Renal pelvis (tissue), 1 donor: ENCODE measurements at regions not wholly inside any gene's neighbourhood (a gene's known extent, or its start where the extent isn't known, plus 50 kb on each side); places are given as distances from the start of the nearest gene placed in this dataset.

Experiments
- DNase-seq: peaks from one replicate; pipeline ENCODE4 v3.0.0-alpha.2; 2013

DNA sequence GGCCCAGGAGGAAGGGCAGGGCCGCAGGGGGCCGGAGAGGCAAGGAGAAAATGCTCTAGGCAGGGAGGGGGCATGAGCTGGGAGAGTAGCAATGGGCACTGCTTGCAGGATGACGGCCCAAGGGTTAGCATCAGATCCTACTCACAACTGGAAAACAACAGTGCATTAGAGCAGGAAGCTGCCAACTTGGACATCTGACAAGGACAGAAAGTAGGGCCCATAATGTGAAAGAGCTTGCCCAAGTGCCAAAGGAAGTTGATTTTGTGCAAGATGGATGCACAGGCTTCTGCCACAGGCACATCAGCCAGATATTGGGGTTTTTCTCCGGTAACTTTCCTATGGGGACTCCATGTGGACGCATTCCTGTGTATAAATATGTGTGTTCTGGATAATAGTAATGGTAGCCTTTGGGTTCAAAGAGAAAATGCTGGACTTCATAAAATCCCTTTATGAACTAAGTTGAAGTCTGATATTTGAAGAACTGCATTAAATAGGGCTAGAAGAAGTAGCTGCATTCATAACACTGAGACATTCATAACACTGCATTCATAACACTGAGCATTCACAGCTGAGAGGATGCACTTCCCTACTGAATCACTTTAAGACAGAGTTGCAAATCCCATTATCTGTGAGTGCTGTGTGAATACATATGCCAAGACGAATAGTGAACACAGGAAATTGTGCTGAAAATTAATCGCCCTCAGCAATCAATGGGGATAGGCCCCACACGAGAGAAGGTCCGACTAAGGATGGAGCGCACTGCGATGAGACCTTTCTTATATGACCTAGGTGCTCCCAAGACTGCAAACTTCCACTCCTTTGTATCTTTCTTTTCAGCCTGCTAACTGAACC, 235.6 kb upstream of the PRDM1 start:
- DNase-seq = no peak

DNA sequence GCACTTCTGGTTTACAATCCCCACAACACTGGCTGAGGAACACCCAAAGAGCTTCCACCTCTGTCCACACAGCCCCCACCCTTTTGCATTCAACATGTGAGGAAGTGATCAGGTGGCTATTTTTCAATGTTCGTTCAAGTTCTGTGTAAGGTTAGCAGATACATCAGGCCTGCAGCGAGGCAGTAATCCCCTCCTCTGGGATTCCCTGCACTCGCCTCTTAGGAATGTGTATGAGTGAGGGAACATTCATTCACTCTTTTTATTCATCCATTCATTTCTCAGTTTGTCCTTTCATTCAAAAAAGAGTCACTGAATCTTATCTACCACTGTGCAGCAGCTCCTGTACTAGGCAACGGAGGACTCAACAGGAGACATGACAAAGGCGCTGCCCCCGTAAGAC, 236.4 kb upstream of the PRDM1 start:
- no peak for DNase-seq

DNA sequence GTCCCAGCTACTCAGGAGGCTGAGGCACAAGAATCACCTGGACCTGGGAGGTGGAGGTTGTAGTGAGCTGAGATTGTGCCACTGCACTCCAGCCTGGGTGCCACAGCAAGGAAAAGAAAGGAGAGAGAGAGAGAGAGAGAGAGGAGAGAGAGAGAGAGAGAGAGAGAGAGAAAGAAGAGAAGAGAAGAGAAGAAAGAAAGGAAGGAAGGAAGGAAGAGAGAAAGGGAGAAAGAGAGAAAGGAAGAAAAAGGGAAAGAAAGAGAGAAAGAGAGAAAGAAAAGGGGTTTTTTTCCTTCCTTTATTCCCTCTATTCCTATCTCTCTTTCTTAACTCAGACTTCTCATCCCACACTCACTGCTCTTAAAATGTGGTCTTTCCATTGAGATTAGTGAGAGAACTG, 238.7 kb upstream of the PRDM1 start:
- no peak for DNase-seq

DNA sequence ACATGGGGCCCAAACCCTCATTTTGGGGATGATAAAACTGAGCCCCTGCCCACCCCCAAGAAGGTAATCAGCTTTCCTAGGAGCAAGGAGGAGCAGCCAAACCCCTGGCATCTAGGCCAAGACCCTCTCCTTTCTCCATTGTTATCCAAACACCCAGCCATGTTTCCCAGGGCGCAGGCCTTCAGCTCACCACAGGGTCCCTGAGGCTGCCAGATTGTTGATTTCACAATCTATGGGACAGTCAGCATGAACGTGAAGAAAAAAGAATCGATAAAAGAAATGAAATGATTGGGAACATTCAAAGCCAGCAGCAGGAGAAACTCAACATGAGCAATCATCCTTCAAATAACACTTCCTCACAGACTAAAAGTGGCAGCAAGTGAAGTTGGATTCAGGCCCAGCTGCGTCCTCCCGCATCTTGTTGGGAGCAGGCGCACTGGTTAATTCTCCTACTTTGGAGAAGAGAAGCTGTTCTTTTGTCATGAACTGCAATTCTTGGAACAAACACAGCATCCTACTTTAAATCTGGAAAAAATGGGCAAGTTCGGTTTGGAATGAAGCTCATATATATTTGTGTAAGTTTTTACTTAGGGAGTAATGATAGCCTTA, 241.8 kb upstream of the PRDM1 start:
- no peak for DNase-seq

DNA sequence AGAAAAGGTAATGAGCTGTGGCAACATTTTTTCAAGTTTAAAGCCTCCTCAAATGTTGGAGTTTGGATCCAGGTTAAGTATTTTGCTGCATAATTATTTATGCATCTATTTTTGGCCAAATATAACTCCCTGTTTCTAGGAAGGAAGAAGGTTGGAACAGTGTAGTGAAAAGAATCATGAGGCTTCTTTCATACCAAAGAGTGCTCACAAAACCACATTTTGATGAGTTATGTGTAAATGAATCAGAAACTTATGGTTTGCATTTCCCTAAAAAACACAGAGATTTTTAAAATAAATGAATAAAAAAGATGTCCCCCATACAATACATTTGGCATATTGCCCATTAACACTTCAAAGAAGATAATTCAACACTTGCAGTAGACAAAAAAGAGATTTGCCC, 246.9 kb upstream of the PRDM1 start:
- no peak for DNase-seq

DNA sequence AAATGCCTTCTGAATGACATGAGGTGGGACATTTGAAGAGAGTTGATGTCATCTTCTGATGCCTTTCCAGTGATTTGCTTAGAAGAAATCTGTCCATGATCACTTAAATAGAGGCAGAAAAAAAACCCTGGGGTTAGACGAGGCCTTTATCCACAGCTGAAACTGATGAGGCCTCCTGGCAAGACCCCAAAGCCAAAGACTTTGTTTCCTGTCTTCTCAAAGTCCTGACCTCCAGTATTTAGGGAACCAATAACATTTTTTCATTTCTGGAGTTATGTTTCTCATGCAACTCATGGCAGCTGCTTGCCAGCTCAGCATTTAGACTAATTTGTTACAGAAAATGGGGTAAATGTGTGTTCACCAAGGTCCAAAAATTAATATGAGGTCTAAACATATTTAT, 248.0 kb upstream of the PRDM1 start:
- no peak for DNase-seq

DNA sequence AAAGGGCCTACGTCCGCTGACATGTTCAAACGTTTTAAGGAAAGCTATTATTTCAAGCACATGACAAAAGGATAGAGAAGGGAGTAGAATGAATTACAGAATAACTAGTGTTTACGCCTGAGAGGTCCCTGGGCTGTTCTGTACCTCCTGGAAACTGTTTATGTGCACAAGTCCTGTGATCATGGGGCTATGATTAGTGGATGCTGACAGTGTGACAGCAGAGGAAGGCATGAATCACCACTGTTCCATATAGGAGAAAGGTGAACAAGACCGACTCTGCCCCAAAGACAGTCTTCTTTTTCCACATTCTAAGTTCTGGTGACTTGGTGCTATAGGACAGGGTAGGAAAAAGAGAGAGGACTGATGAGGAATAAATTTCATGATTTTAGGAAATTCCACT, 249.2 kb upstream of the PRDM1 start:
- DNase-seq = peak; percentile 34

DNA sequence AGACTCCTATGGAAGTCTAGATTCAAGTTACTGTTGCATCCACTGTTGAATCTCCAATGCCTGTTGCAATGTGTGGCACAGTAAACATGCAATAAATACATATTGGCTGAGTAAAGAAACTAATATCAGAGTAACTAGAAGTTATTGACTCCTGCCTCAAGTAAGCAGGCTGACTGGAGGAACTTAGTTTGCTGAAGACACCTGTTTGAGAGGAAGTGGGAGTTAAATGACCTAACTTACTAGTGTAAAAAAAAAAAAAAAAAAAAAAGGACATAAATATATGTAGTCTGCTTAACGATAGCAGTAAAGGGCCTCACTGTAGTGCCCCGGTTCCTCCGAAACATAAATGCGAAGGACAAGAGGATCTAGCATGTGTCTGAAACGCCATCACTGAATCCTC, 249.8 kb upstream of the PRDM1 start:
- no peak for DNase-seq

DNA sequence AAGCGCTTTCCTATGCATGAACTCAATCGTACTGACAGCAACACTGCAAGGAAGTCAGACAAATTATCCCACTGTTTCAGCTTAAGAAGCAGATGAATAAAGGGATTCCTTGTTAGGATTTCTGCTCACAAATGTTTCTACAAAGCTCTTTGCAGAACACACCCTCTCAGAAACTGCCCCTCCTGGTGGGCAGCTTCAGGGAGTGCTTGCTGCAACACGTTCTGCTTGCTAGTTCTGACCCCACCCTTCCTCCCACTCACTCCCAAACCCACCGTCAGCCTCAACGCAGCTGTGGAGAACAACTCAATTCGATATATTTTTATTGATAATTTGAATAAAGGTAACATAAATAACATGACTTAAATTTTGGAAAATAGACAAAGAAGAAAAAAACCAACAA, 250.8 kb upstream of the PRDM1 start:
- DNase-seq = peak; percentile 7

DNA sequence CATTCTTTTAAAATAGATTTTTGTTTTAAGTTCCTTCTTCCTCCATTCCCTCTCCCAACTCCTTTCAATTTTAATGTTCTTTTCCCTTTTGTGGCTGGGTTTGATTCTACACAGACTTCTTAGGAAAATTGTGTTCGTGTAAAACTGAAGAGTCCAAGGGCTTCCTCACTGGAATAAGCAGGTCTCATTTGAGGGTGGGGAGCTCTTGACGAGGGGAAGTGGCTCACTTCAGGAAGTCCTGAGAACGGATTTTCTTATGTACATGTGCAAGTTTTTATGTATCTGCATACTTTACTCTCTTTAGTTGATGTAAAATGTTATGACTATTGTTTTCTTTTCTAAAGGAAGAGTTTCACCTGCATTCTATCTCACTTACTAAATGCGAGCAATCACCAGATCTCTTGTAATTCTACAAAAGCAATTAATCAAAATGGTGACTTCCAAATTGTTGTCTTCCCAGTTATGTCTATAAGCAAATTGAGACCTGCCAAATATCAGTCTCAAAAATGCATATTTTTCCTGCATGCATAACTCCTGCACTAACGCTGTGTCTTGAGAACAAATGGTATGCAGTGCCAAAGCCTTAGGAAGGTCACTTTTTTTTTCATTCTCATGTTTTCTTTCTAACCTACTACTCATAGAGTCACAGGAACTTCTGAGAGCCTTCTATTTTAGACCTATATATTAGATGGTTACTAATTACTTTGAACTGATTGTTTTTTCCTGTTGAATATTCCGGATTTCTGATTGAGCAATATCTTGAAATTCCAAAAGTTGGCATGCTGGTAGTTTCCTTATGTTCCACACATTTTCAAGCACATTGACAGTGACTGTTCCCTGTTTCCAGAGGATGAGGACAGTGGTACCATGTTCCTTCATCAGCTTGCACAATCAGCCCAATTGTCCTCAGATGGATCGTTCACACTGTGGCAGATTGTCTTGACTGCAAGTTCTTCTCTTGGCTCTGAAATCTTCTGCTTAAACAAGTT, 251.9 kb upstream of the PRDM1 start:
- DNase-seq = no peak

DNA sequence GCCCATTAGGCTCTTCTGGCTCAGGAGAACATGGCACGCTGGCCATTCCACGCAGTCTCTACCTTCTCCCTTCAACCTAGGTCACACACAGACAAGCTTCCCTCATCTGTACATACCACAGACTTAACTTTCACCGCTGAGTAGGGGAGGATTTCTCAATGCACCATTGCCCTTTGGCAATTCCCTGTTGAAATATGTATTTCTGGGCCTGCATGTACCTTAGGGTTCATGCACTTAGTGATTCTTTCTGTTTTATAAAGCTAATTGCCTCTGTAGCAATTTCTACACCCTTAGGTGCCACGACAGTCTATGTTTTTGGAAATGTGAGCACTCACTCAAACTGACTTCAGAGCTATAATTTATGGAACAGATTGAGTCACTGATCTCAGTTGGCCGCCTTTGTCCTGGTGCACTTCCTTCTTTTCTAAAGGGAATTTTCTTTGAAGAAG, 253.8 kb upstream of the PRDM1 start:
- DNase-seq = no peak

DNA sequence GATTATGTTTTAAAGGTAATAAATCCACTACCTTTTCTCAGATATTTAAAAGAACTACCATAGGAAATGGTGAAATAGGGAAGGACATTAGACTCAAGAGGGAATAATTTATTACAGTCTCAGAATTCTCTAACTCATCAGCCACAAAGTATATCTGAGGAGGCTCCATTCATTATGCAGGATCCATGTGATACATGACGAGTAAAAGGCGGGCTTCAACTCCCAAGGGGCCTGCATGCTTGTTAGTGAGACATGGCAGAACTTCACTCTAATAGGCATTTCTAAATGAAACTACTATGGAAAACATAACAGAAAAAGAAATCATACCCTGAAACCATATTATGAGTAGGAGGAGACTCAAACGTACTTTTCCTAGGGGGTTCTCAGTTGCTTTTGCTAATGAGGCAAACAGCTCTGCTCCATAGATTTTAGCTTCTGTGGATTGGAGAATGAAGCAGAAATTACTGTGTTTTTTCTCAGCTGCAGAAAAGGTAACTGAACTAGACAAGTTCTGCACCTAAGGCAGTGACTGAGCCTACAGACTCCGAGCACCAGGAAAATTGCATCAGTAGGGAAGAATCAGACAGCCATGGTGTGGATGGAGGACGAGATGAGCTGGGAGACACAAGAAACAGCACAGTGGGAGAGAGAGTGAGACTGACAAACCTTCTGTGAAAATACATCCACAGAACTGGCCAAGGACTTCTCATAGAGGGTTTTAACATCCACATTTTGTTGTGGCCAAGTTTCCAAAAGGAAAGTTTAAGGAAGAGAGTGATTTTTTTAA, 254.6 kb upstream of the PRDM1 start:
- no peak for DNase-seq

DNA sequence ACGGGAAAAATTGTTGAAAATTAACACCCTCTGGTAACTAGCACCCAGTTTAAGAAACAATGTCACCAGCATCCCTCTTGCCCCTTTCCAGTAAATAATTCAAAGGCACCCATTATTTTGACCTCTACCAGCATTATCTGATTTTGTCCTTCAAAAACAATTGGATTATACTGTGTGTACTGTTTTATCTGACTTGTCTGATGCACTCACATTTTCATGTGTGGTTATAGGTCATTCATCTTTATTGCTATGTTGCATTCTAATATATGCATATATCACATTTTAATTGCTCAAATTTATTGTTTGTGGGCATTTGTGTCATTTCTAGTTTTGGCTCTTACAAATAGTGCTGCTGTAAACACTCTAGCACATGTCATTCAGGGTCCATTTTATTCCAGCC, 260.9 kb upstream of the PRDM1 start:
- DNase-seq = no peak

DNA sequence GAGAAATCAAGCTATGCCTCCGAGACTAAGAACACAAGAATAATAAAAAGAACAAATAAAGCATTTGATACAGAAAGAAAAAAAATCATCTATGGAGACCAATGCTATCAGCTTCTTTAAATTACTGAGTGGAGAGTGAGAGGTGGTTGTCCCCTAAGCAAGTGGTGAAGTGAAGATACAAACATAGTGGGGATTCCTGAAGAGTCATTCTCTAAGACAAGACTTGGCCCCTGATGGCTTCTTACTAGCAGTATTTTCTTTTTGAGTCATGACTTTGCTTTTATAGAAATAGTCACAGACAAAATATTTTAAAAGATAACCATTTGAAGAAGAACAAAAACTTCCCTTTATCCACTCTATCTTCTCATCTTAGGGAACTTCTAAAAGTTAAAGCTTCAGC, 261.4 kb upstream of the PRDM1 start:
- DNase-seq = no peak

DNA sequence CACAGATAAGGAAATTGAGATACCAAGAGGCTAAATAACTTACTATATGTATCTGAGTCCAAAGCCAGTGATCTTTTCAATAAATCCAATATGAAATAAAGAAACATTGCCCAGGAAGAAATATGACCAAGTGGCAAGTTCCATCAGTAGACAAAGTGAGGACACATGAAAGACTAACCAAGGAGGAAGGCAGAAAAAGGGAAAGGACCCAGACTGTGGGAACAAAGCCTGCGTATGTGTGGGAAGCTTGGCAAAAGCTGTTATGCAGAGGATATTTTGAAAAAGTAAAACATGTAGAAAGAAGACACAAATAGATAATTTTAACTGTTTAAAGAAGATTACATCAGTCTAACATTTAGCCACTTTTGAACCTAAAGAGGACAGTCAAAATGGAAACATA, 264.4 kb upstream of the PRDM1 start:
- no peak for DNase-seq

DNA sequence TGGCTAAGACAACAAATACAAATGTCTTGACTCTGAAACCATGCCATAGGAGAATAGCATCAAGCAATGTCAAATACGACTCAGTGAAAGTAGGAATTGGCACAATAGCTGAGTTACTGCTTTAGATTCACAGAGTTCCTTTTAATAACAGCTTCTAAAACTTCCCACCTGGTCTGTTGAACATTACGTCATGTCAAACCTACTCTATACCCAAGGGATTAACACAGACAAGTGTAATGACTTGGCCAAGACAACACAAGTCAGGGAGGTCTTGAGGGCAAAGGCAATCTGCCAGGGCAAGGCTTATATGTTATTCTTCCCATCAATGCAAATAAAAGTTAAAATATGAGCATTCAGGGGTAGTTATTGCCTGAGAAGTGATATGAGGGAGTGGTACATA, 265.1 kb upstream of the PRDM1 start:
- no peak for DNase-seq

DNA sequence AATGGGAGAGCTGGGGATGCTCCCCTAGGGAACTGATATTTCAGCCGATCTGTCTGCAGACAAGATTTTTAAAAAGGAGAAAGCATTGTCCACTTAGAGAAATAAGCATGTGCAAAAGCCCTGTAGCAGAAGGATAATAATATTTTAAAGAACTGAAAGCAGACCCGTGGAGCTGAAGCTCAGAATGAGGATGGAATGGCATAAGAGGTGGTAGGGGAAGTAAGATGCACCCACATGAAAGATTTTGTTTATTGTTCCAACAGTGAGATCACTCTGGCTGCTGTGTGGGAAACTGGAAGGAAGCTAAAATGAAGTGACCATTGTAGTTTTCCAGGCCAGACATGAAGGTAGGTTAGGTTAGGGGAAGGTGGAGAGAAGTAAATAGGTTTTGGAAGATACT, 266.4 kb upstream of the PRDM1 start:
- no peak for DNase-seq

DNA sequence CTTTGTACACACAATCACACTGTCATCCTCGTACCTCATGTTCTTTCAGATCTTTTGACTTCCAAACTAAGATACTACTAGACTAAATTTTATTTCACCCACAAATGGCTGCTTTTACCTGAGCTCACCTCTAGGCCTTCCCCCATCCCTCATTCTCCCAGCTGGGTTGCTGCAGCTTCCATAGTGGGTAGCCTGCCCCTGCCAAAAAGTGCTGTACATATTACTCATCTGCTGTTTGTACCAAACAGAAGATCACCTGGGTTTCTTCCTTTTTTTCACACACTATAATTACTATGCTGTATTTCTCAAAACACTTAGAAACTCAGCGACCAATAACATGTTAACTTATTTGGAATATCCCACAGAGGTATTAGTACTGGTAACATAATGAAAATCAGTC, 267.6 kb upstream of the PRDM1 start:
- no peak for DNase-seq

DNA sequence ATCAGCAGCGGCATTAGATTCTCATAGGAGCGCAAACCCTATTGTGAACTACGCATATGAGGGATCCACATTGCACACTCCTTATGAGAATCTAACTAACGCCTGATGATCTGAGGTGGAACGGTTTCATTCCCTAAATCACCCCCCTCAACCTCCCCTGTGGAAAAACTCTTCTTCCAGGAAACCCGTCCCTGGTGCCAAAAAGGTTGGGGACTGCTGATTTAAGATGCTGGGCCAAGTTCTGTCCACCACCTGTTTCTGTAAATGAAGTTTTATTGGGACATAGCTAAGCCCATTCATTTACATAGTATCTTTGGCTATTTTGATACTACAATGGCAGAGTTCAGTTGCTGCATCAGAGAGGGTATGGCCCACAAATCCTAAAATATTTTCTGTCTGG, 268.2 kb upstream of the PRDM1 start:
- no peak for DNase-seq

DNA sequence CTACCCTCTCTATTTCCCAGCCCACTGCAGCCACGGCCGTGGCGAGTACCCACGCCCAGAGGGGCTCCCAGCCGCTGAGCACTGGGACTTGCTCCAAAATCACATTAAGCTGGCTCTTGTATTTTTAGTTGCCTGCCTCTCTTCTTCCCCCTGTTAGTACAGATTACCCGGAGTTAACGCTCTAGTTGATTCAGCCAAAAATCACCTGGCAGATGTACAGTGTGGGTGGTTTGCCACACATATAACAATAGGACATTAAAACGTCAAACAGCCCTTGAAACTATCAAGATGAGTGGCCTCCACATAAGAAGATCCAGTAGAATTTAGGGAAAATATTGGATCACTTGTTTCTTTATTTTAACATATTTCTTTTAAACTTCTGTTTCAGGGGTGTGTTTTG, 268.8 kb upstream of the PRDM1 start:
- DNase-seq = no peak

DNA sequence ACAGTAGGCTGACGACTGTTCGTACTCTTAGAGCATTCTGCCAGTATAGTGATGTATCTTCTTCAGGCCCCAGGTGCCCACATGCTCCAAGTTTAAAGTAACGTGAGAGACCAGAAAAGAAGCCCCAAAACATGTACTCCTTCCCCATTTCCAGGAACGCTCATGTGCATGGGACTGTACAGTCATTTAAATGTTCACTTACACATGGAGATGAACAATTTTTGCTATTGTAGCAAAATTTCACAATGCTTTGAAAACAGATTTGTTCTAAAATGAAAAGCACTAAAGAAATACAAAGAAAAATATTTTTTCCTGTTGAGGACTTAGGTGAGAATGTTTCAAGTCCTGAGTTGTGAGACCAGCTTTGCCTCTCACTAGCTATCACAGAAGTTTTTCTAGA, 269.3 kb upstream of the PRDM1 start:
- DNase-seq = no peak
